ENCODE measurements at regions not wholly inside any gene's neighbourhood (a gene's known extent, or its start where the extent isn't known, plus 50 kb on each side); places are given as distances from the start of the nearest gene placed in this dataset.

GRCh38 chr7:19213746-19214145, 68.5 kb upstream of the FERD3L start:
- no peak overlapping the region for H3K27ac Mint-ChIP-seq
- H3K4me1 Mint-ChIP-seq, result no peaks in the 10 kb centered on the region
- no peak for DNase-seq
- ChIA-PET CTCF (no interaction called here), POLR2A (no interaction called here)
- H3K27me3 Mint-ChIP-seq, result no peaks in the 10 kb centered on the region
- H3K4me3 Mint-ChIP-seq, result no peak overlapping the region
- no peaks in the 10 kb centered on the region for H3K36me3 Mint-ChIP-seq (ENCODE audit: low read depth)
- H3K9me3 Mint-ChIP-seq, result peaks cover 5% of the 10 kb centered on the region

GRCh38 chr7:19210893-19211413, 65.7 kb upstream of the FERD3L start:
- ChIA-PET POLR2A (no interaction called here), CTCF (no interaction called here)
- Mint-ChIP-seq H3K36me3 (ENCODE audit: low read depth) (no peaks in the 10 kb centered on the region), H3K27me3 (no peaks in the 10 kb centered on the region), H3K4me1 (no peaks in the 10 kb centered on the region), H3K27ac (no peak overlapping the region), H3K9me3 (peaks cover 2% of the 10 kb centered on the region), H3K4me3 (no peak overlapping the region)
- DNase-seq, result no peak

GRCh38 chr7:19209166-19209696, 64.0 kb upstream of the FERD3L start:
- ChIA-PET CTCF (no interaction called here), POLR2A (no interaction called here)
- no peak for DNase-seq
- H3K4me3 Mint-ChIP-seq, result no peak overlapping the region
- no peaks in the 10 kb centered on the region for H3K27me3 Mint-ChIP-seq
- no peaks in the 10 kb centered on the region for H3K36me3 Mint-ChIP-seq (ENCODE audit: low read depth)
- no peaks in the 10 kb centered on the region for H3K9me3 Mint-ChIP-seq
- no peak overlapping the region for H3K27ac Mint-ChIP-seq
- H3K4me1 Mint-ChIP-seq, result no peaks in the 10 kb centered on the region

GRCh38 chr7:19206721-19207120, 61.5 kb upstream of the FERD3L start:
- no peak overlapping the region for H3K27ac Mint-ChIP-seq
- H3K27me3 Mint-ChIP-seq, result no peaks in the 10 kb centered on the region
- no peak for DNase-seq
- no peaks in the 10 kb centered on the region for H3K4me1 Mint-ChIP-seq
- POLR2A ChIA-PET, result no interaction called here
- no peaks in the 10 kb centered on the region for H3K9me3 Mint-ChIP-seq
- H3K4me3 Mint-ChIP-seq, result no peak overlapping the region
- CTCF ChIA-PET, result no interaction called here
- H3K36me3 Mint-ChIP-seq (ENCODE audit: low read depth), result no peaks in the 10 kb centered on the region

- no peak overlapping the region for H3K27ac Mint-ChIP-seq
- H3K36me3 Mint-ChIP-seq (ENCODE audit: low read depth), result no peaks in the 10 kb centered on the region
- no peak for DNase-seq
- ChIA-PET POLR2A (no interaction called here), CTCF (no interaction called here)
- no peaks in the 10 kb centered on the region for H3K4me1 Mint-ChIP-seq
- H3K4me3 Mint-ChIP-seq, result no peak overlapping the region
- peaks cover 4% of the 10 kb centered on the region for H3K9me3 Mint-ChIP-seq
- no peaks in the 10 kb centered on the region for H3K27me3 Mint-ChIP-seq
Observed at GRCh38 chr7:19203686-19204085, 58.5 kb upstream of the FERD3L start.

GRCh38 chr7:19202599-19202998, 57.4 kb upstream of the FERD3L start:
- peaks cover 4% of the 10 kb centered on the region for H3K9me3 Mint-ChIP-seq

More at GRCh38 chr7:19202599-19202998, 57.4 kb upstream of the FERD3L start:
- CTCF ChIA-PET, result no interaction called here
- DNase-seq, result no peak
- no peak overlapping the region for H3K4me3 Mint-ChIP-seq
- no peak overlapping the region for H3K27ac Mint-ChIP-seq
- H3K4me1 Mint-ChIP-seq, result no peaks in the 10 kb centered on the region
- no peaks in the 10 kb centered on the region for H3K36me3 Mint-ChIP-seq (ENCODE audit: low read depth)
- no peaks in the 10 kb centered on the region for H3K27me3 Mint-ChIP-seq
- POLR2A ChIA-PET, result no interaction called here

All from activated CD4-positive, alpha-beta memory T cell treated with anti-CD3 and anti-CD28 coated beads, Interleukin-2, amount 10 ng/mL, durations not matched to agents 7 days and 5 days (primary cell).